ENCODE measurements at regions not wholly inside any gene's neighbourhood (a gene's known extent, or its start where the extent isn't known, plus 50 kb on each side); places are given as distances from the start of the nearest gene placed in this dataset.

DNA sequence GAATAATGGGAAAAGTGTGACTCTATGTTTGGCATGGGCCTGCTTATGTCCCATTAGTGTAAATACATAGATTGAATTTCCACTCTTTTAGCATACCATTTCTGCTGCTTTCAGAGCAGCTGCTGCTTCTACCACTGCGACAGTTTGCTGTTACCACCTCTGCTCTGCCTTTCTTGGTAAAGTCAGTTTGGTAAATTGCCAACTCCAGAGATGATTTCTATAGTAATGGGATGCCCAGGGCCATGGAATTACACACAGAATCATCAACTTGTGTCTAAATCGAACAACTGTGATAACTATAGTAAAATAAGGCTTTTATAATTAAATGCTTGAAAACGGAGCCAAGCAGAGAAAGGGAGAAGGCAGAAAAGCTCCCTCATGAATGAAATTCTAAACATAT, 168.4 kb upstream of the VEPH1 start:
- no peak overlapping the region for H3K27ac Mint-ChIP-seq
- peaks cover 7% of the 10 kb centered on the region for H3K4me1 Mint-ChIP-seq
- no peak overlapping the region for H3K4me3 Mint-ChIP-seq
- no peaks in the 10 kb centered on the region for H3K36me3 Mint-ChIP-seq (ENCODE audit: low read depth)
- H3K9me3 Mint-ChIP-seq = no peaks in the 10 kb centered on the region
- no peaks in the 10 kb centered on the region for H3K27me3 Mint-ChIP-seq (ENCODE audit: low read depth, poor library complexity)
- no peak for DNase-seq
- TF ChIP-seq, protein P1, sequence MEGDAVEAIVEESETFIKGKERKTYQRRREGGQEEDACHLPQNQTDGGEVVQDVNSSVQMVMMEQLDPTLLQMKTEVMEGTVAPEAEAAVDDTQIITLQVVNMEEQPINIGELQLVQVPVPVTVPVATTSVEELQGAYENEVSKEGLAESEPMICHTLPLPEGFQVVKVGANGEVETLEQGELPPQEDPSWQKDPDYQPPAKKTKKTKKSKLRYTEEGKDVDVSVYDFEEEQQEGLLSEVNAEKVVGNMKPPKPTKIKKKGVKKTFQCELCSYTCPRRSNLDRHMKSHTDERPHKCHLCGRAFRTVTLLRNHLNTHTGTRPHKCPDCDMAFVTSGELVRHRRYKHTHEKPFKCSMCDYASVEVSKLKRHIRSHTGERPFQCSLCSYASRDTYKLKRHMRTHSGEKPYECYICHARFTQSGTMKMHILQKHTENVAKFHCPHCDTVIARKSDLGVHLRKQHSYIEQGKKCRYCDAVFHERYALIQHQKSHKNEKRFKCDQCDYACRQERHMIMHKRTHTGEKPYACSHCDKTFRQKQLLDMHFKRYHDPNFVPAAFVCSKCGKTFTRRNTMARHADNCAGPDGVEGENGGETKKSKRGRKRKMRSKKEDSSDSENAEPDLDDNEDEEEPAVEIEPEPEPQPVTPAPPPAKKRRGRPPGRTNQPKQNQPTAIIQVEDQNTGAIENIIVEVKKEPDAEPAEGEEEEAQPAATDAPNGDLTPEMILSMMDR (IDR thresholded peaks at IDR 0.05) = no peak

GRCh38 chr3:157669416-157669815, 166.2 kb upstream of the VEPH1 start:
- no peaks in the 10 kb centered on the region for H3K36me3 Mint-ChIP-seq (ENCODE audit: low read depth)
- TF ChIP-seq, protein P1 (IDR thresholded peaks at IDR 0.05) = no peak
- H3K9me3 Mint-ChIP-seq = no peaks in the 10 kb centered on the region
- H3K27me3 Mint-ChIP-seq (ENCODE audit: low read depth, poor library complexity) = peaks cover 4% of the 10 kb centered on the region
- DNase-seq = no peak
- H3K27ac Mint-ChIP-seq = peak overlapping the region; percentile 58
- H3K4me3 Mint-ChIP-seq = no peak overlapping the region
- H3K4me1 Mint-ChIP-seq = peaks cover 7% of the 10 kb centered on the region

GRCh38 chr3:157667493-157667892, 164.3 kb upstream of the VEPH1 start:
- DNase-seq = no peak
- H3K4me1 Mint-ChIP-seq = peaks cover 7% of the 10 kb centered on the region
- TF ChIP-seq, protein P1 (IDR thresholded peaks at IDR 0.05) = no peak
- no peak overlapping the region for H3K4me3 Mint-ChIP-seq
- H3K9me3 Mint-ChIP-seq = no peaks in the 10 kb centered on the region
- H3K27me3 Mint-ChIP-seq (ENCODE audit: low read depth, poor library complexity) = peaks cover 4% of the 10 kb centered on the region
- H3K27ac Mint-ChIP-seq = no peak overlapping the region
- no peaks in the 10 kb centered on the region for H3K36me3 Mint-ChIP-seq (ENCODE audit: low read depth)

DNA sequence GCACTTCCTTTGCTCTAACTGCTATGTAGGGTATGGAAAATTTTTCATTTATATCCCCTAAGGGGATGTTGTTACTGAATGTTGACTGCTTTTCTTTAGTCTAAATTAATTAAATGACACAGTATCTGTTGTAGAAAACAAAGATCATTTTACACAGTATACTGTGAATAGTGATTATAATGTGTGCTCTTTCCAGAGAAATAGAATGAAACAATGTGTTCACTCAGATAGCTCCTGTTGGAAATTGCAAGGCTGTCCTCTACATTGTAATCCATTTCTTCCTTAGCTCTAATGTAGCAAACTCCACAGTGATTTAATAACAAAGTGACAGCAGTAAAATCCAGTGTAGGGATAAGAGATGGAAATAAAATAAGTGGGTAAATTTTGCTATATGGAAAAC, 159.0 kb upstream of the VEPH1 start:
- TF ChIP-seq, protein P1 (IDR thresholded peaks at IDR 0.05) = no peak
- Mint-ChIP-seq H3K27ac (no peak overlapping the region), H3K4me1 (no peaks in the 10 kb centered on the region), H3K27me3 (ENCODE audit: low read depth, poor library complexity) (peaks cover 4% of the 10 kb centered on the region), H3K9me3 (no peaks in the 10 kb centered on the region), H3K4me3 (no peak overlapping the region), H3K36me3 (ENCODE audit: low read depth) (no peaks in the 10 kb centered on the region)
- no peak for DNase-seq

DNA sequence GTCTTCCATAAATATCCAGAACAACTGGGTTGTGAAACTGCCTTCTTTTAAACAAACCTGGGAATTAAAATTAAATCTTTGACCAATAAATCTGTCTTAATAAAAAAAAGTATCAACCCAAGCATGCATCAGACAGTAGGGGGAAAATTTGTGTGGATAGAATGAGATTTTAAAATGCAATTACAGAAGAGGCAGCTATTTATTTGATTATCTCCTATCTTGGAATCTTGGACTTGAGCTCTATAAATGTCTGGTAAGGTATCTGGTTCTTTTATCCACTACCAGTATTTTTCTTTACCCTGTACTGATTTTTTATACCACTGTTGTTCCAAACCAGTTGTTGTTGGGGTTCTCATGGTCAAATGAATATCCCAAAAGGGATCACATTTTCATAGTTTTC, 157.6 kb upstream of the VEPH1 start:
- Mint-ChIP-seq H3K4me3 (no peak overlapping the region), H3K9me3 (no peaks in the 10 kb centered on the region), H3K36me3 (ENCODE audit: low read depth) (no peaks in the 10 kb centered on the region), H3K27me3 (ENCODE audit: low read depth, poor library complexity) (no peaks in the 10 kb centered on the region), H3K27ac (no peak overlapping the region), H3K4me1 (no peaks in the 10 kb centered on the region)
- no peak for DNase-seq
- TF ChIP-seq, protein P1 (IDR thresholded peaks at IDR 0.05) = no peak

DNA sequence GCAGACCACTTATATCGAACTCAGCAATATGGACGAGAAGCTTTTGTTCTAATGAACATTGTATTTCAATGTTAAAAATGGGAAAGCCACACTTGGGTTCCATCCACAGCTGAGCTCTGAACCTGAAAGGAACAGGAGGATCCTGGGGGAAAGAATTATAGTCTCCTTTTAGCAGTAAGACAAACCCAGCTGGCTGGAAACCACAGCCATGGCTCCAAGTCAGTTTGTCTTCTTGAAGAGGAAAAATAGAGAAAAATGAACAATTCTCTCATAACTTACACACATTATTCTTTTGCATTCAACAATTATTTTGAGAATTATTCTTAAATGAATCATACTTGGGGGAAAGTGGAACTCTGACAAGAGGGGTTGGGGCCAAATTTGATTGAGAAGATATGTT, 149.2 kb upstream of the VEPH1 start:
- no peak overlapping the region for H3K27ac Mint-ChIP-seq
- no peaks in the 10 kb centered on the region for H3K4me1 Mint-ChIP-seq
- no peaks in the 10 kb centered on the region for H3K9me3 Mint-ChIP-seq
- no peak for DNase-seq
- peaks cover 14% of the 10 kb centered on the region for H3K27me3 Mint-ChIP-seq (ENCODE audit: low read depth, poor library complexity)
- H3K4me3 Mint-ChIP-seq = no peak overlapping the region
- TF ChIP-seq, protein P1 (IDR thresholded peaks at IDR 0.05) = no peak
- no peaks in the 10 kb centered on the region for H3K36me3 Mint-ChIP-seq (ENCODE audit: low read depth)

Measured in nephron progenitor cell (in vitro differentiated cells).